GM12878 (cell line): ENCODE measurements at regions not wholly inside any gene's neighbourhood (a gene's known extent, or its start where the extent isn't known, plus 50 kb on each side); places are given as distances from the start of the nearest gene placed in this dataset.
"Not testable (repeated sequence)": the region's sequence is repeated elsewhere in the genome, so short reads cannot be mapped to it uniquely, and the experiment has no call there.

Source experiments
- ATAC-seq: fragments of 200-7000 bp; cut with Tn5 transposase; 3 replicates; pipeline ENCODE4 v1.9.1; 2020; ENCODE audit warnings: mild to moderate bottlenecking, moderate library complexity
- BruUV-seq: library from RNA; stranded (reverse); fragments of 400-500 nt; replicated peaks from 2 replicates; lab custom pipeline; 2021; lab: Mats Ljungman, UMichigan
- CTCF ChIA-PET: fragments of 300-600 bp; sonication (Branson Sonifier 250); formaldehyde crosslinking; extraction: SDS; loops from one replicate; lab custom pipeline; 2021; ENCODE audit warnings: inconsistent platforms; lab: Yijun Ruan, JAX
- POLR2A ChIA-PET: fragments of 350-600 bp; formaldehyde crosslinking; extraction: SDS; loops from one replicate; lab custom pipeline; 2021; ENCODE audit warnings: inconsistent platforms; lab: Charles Lee
- RAD21 ChIA-PET: fragments of 300-600 bp; sonication (Branson Sonifier 250); formaldehyde crosslinking; loops from one replicate; lab custom pipeline; 2023; ENCODE audit warnings: antibody characterized with exemption; ENCODE audit not compliant: unreplicated experiment; lab: Charles Lee
- SMC1A ChIA-PET: fragments of 300-600 bp; sonication (Branson Sonifier 250); formaldehyde crosslinking; loops from one replicate; lab custom pipeline; 2023; ENCODE audit not compliant: unreplicated experiment, uncharacterized antibody; lab: Charles Lee
- DNase-seq: peaks from one replicate; pipeline ENCODE4 v3.0.0-alpha.2; 2011; ENCODE audit warnings: low read depth, low spot score
- FAIRE-seq: peaks from 3 replicates; lab custom pipeline; 2011; peaks lifted over from hg19 to GRCh38; lab: Jason Lieb, UNC
- H2AFZ ChIP-seq: 2 replicates; pipeline ENCODE4 v1.6.0; 2011; ENCODE audit warnings: low read depth, low read length, control low read depth; ENCODE audit not compliant: control insufficient read depth
- H3K27ac ChIP-seq: 2 replicates; pipeline ENCODE4 v1.5.1; 2011; ENCODE audit warnings: control low read depth; ENCODE audit not compliant: control insufficient read depth, insufficient read depth
- H3K27me3 ChIP-seq, 2 experiments: replicated peaks in 1 of 2; 2 replicates each; pipeline versions ENCODE4 v1.6.0 to v1.6.1; 2011; ENCODE audit warnings: low read length in 1 of 2; ENCODE audit not compliant: control insufficient read depth in 2 of 2, insufficient read depth in 2 of 2
- H3K36me3 ChIP-seq, 2 experiments: 2 replicates each; pipeline ENCODE4 v1.5.1; 2011; ENCODE audit warnings: low read length in 1 of 2; ENCODE audit not compliant: control insufficient read depth in 2 of 2, insufficient read depth in 2 of 2
- H3K4me1 ChIP-seq: 2 replicates; pipeline ENCODE4 v1.6.1; 2011; ENCODE audit warnings: mild to moderate bottlenecking, low read length, moderate library complexity, mixed read lengths; ENCODE audit not compliant: control insufficient read depth, insufficient read depth
- H3K4me2 ChIP-seq: 2 replicates; pipeline ENCODE4 v1.6.0; 2011; ENCODE audit warnings: control low read depth; ENCODE audit not compliant: control insufficient read depth, insufficient read depth
- H3K4me3 ChIP-seq: fragments of 200-600 bp; sonication (generic); 2 replicates; pipeline ENCODE4 v1.5.1; 2016
- H3K79me2 ChIP-seq: 2 replicates; pipeline ENCODE4 v1.6.0; 2011; ENCODE audit warnings: low read length; ENCODE audit not compliant: control insufficient read depth, insufficient read depth
- H3K9ac ChIP-seq: 2 replicates; pipeline ENCODE4 v1.8.0; 2011; ENCODE audit warnings: low read length, control low read depth, mixed read lengths; ENCODE audit not compliant: control insufficient read depth, insufficient read depth
- H3K9me3 ChIP-seq: replicated peaks from 3 replicates; pipeline ENCODE4 v1.5.1; 2011; ENCODE audit warnings: mild to moderate bottlenecking, low read length; ENCODE audit not compliant: control insufficient read depth, insufficient read depth
- H4K20me1 ChIP-seq: 2 replicates; pipeline ENCODE4 v1.6.0; 2011; ENCODE audit not compliant: control insufficient read depth, insufficient read depth
- NR2C1 ChIP-seq: fragments of 450-650 bp; IDR thresholded peaks from 2 replicates; pipeline ENCODE4 v1.6.1; 2017; ENCODE audit warnings: antibody characterized with exemption, mild to moderate bottlenecking, moderate library complexity
- SIN3A ChIP-seq: IDR thresholded peaks from 2 replicates; pipeline ENCODE4 v1.6.1; 2012; ENCODE audit warnings: low read depth, low read length, improper control_type of control experiment
- USF2 ChIP-seq: IDR thresholded peaks from 2 replicates; pipeline ENCODE4 v1.6.1; 2011; ENCODE audit warnings: low read depth, low read length, improper control_type of control experiment, borderline replicate concordance
- YBX1 ChIP-seq: fragments of 450-650 bp; IDR thresholded peaks from 2 replicates; pipeline ENCODE4 v1.6.1; 2016; ENCODE audit warnings: antibody characterized with exemption
- ZNF24 ChIP-seq: fragments of 450-650 bp; IDR thresholded peaks from 2 replicates; pipeline ENCODE4 v1.6.1; 2017; ENCODE audit warnings: antibody characterized with exemption, mild to moderate bottlenecking
- WGBS: methylation state at CpG from one replicate; pipeline ENCODE4 v1.1.6; 2016; ENCODE audit warnings: low lambda C conversion rate; ENCODE audit not compliant: insufficient replicate concordance, insufficient coverage; ENCODE audit errors: missing lambda C conversion rate; 5-methylcytosine and 5-hydroxymethylcytosine counted together
- in situ Hi-C: fragments of 300-500 bp; cut with MboI; formaldehyde crosslinking; loops from 9 replicates; pipeline ENCODE4 v1.14.3; 2018; ENCODE audit warnings: mixed read lengths
- intact Hi-C: fragments of 100-400 bp; cut with micrococcal nuclease; formaldehyde crosslinking; loops from one replicate; pipeline ENCODE4 v1.14.2; 2022; ENCODE audit not compliant: unreplicated experiment

DNA sequence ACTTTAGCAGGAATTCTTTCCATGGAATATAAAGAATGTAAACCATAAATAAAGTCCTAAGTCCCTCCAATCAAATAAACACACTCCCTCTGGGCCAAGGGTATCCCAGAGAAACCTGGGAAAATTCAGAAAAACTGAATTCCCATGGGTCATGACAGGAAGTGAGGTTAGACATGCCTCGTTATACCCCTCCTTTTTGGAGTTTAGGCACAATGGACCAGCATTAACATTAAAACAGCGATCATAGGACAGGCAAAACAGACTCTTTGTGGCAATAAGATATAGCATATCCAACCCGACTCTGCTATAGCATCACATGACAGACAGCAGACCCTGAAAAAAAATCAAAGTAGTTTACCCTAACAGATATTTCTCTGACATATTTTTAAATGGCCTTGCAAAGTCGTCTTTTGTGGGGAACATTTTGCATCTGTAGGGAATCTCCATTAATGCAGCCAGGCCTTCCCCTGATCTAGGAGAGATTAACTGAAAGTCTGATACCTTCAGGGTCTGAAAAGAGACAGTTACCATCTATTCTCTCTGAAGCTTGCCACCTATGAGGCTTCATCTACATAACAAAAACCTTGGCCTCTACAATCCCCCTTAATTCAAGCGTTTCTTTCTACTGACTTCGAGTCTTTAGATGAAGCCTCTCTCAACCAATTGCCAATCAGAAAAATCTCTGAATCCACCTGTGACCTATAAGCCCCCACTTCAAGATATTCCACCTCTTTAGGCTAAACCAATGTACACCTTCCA is 143.0 kb upstream of the KCNK1 start:
- Histone ChIP-seq H3K79me2 (no peaks in the 10 kb centered on the region), H3K36me3 (no peaks in the 10 kb centered on the region), H3K27me3 (no peaks in the 10 kb centered on the region), H2AFZ (no peak overlapping the region), H3K4me3 (no peak overlapping the region), H3K9ac (no peak overlapping the region), H3K9me3 (no peaks in the 10 kb centered on the region; the same call in 2 of the 3 replicates), H3K4me1 (no peaks in the 10 kb centered on the region), H3K4me2 (no peak overlapping the region), H4K20me1 (no peaks in the 10 kb centered on the region), H3K27ac (no peak overlapping the region)
- SMC1A ChIA-PET, result no interaction called here
- no TSS peak for BruUV-seq
- RAD21 ChIA-PET, result no interaction called here
- no peak for FAIRE-seq
- DNase-seq, result no peak
- ATAC-seq, result no peak
- 35% methylated on average over 6 of the region's 6 CpGs for whole genome bisulfite sequencing
- CTCF ChIA-PET, result no interaction called here
- POLR2A ChIA-PET, result no interaction called here
- no peak for TF ChIP-seq YBX1
- no peak for TF ChIP-seq SIN3A
- TF ChIP-seq NR2C1, result no peak
- no peak for TF ChIP-seq ZNF24
- TF ChIP-seq USF2, result no peak
- in situ Hi-C loops, result no loop called here
- intact Hi-C loops, result no loop called here

DNA sequence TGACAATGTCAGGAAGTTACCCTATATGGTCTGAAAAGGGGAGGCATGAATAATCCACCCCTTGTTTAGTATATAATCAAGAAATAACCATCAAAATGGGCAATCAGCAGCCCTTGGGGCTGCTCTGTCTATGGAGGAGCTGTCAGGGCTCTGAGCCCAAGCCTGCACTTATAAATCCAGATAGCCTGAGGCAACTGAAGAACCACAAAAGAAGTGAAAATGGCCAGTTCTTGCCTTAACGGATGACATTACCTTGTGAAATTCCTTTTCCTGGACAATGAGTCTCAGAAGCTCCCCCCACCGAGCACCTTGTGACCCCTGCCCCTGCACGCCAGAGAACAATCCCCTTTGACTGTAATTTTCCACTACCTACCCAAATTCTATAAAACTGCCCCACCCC is 142.1 kb upstream of the KCNK1 start:
- in situ Hi-C loops, H4K20me1 ChIP-seq, FAIRE-seq, H3K9me3 ChIP-seq, H3K4me1 ChIP-seq, H2AFZ ChIP-seq, RAD21 ChIA-PET, DNase-seq, CTCF ChIA-PET, H3K9ac ChIP-seq, BruUV-seq, SMC1A ChIA-PET, H3K79me2 ChIP-seq, ATAC-seq, H3K27ac ChIP-seq, H3K27me3 ChIP-seq, H3K36me3 ChIP-seq, H3K4me2 ChIP-seq, intact Hi-C loops, H3K4me3 ChIP-seq, POLR2A ChIA-PET: not testable (repeated sequence)
- 57% methylated on average over 3 of the region's 3 CpGs for WGBS

DNA sequence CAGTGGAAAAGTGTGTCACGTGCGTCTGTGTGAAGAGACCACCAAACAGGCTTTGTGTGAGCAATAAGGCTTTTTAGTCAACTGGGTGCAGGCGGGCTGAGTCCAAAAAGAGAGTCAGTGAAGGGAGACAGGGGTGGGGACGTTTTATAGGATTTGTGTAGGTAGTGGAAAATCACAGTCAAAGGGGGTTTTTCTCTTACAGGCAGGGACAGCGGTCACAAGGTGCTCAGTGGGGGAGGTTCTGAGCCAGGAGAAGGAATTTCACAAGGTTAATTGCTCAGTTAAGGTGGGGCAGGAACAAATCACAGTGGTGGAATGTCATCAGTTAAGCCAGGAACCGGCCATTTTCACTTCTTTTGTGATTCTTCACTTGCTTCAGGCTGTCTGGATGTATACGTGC is 141.1 kb upstream of the KCNK1 start:
- DNase-seq, intact Hi-C loops, H3K4me3 ChIP-seq, H3K4me1 ChIP-seq, H3K79me2 ChIP-seq, ATAC-seq, CTCF ChIA-PET, FAIRE-seq, SMC1A ChIA-PET, in situ Hi-C loops, POLR2A ChIA-PET, H4K20me1 ChIP-seq, RAD21 ChIA-PET, H3K36me3 ChIP-seq, H3K27me3 ChIP-seq, H3K9ac ChIP-seq, H3K27ac ChIP-seq, H3K9me3 ChIP-seq, H3K4me2 ChIP-seq, H2AFZ ChIP-seq, BruUV-seq: not testable (repeated sequence)
- WGBS, result 24% methylated on average over 7 of the region's 7 CpGs
